Bone marrow (tissue), 2 donors: ENCODE measurements at regions not wholly inside any gene's neighbourhood (a gene's known extent, or its start where the extent isn't known, plus 50 kb on each side); places are given as distances from the start of the nearest gene placed in this dataset.
"Not testable (repeated sequence)": the region's sequence is repeated elsewhere in the genome, so short reads cannot be mapped to it uniquely, and the experiment has no call there.

Experiments
- DNase-seq, 2 donors: peaks; one replicate each; lab custom pipeline; 2025; lab: John Stamatoyannopoulos, UW

- DNase-seq, result no peak
Observed at GRCh38 chr14:105581551-105582341, 55.4 kb downstream of the TMEM121 start.

GRCh38 chr14:105582639-105583038, 56.3 kb downstream of the TMEM121 start:
- no peak for DNase-seq

GRCh38 chr14:105583914-105584313, 57.5 kb downstream of the TMEM121 start:
- not testable (repeated sequence) for DNase-seq

- DNase-seq, result not testable (repeated sequence)
Observed at GRCh38 chr14:105585290-105585689, 58.9 kb downstream of the TMEM121 start.

- DNase-seq, result not testable (repeated sequence)
Observed at GRCh38 chr14:105585722-105586121, 59.3 kb downstream of the TMEM121 start.

- DNase-seq, result not testable (repeated sequence)
Observed at GRCh38 chr14:105586144-105586872, 59.9 kb downstream of the TMEM121 start.

GRCh38 chr14:105587034-105587433, 60.7 kb downstream of the TMEM121 start:
- not testable (repeated sequence) for DNase-seq

- DNase-seq, result not testable (repeated sequence)
Observed at GRCh38 chr14:105587482-105588235, 61.3 kb downstream of the TMEM121 start.

GRCh38 chr14:105588236-105588860, 62.0 kb downstream of the TMEM121 start:
- no peak for DNase-seq

- DNase-seq, result no peak
Observed at GRCh38 chr14:105589161-105589925, 63.0 kb downstream of the TMEM121 start.

GRCh38 chr14:105589926-105590185, 63.5 kb downstream of the TMEM121 start:
- not testable (repeated sequence) for DNase-seq

GRCh38 chr14:105591052-105591451, 64.7 kb downstream of the TMEM121 start:
- DNase-seq, result no peak

GRCh38 chr14:105591792-105592341, 65.5 kb downstream of the TMEM121 start:
- not testable (repeated sequence) for DNase-seq

GRCh38 chr14:105592646-105593045, 66.3 kb downstream of the TMEM121 start:
- DNase-seq, result not testable (repeated sequence)

- DNase-seq, result not testable (repeated sequence)
Observed at GRCh38 chr14:105595346-105595745, 69.0 kb downstream of the TMEM121 start.

GRCh38 chr14:105596374-105596773, 70.0 kb downstream of the TMEM121 start:
- not testable (repeated sequence) for DNase-seq

GRCh38 chr14:105598040-105598763, 71.8 kb downstream of the TMEM121 start:
- not testable (repeated sequence) for DNase-seq

GRCh38 chr14:105598925-105599586, 72.7 kb downstream of the TMEM121 start:
- DNase-seq, result not testable (repeated sequence)

- not testable (repeated sequence) for DNase-seq
Observed at GRCh38 chr14:105600195-105600938, 74.0 kb downstream of the TMEM121 start.
